Cardiac muscle cell (in vitro differentiated cells and primary cell): ENCODE measurements at regions not wholly inside any gene's neighbourhood (a gene's known extent, or its start where the extent isn't known, plus 50 kb on each side); places are given as distances from the start of the nearest gene placed in this dataset.
A peak's percentile ranks its signal among the peaks of the same experiment; 100 is the strongest.
"Not testable (repeated sequence)": the region's sequence is repeated elsewhere in the genome, so short reads cannot be mapped to it uniquely, and the experiment has no call there.

Experiments
- DNase-seq, 2 donors: peaks; one replicate each; pipeline versions ENCODE4 v3.0.0 to v3.0.0-alpha.2; 2010 to 2017; ENCODE audit warnings: low read depth in 1 of 2, low spot score in 1 of 2
- H3K27ac ChIP-seq: fragments of 200-600 bp; sonication (generic); 2 replicates; pipeline ENCODE4 v1.5.1; 2016
- H3K27me3 ChIP-seq: fragments of 200-600 bp; sonication (generic); 2 replicates; pipeline ENCODE4 v1.6.0; 2016; ENCODE audit warnings: control low read depth
- H3K36me3 ChIP-seq: fragments of 200-600 bp; sonication (generic); 2 replicates; pipeline ENCODE4 v1.5.1; 2016; ENCODE audit warnings: control low read depth
- H3K4me1 ChIP-seq: fragments of 200-600 bp; sonication (generic); 2 replicates; pipeline ENCODE4 v1.8.1; 2017; ENCODE audit warnings: low read depth, mild to moderate bottlenecking, mixed run types
- H3K4me3 ChIP-seq: fragments of 200-600 bp; sonication (generic); 2 replicates; pipeline ENCODE4 v1.5.1; 2016; ENCODE audit warnings: mild to moderate bottlenecking
- H3K9me3 ChIP-seq: fragments of 200-600 bp; sonication (generic); 2 replicates; pipeline ENCODE4 v1.5.1; 2017; ENCODE audit warnings: low read depth, mild to moderate bottlenecking, control low read depth
- TF ChIP-seq, protein P1 (sequence below): IDR thresholded peaks from 2 replicates; pipeline ENCODE4 v1.5.1; 2012; ENCODE audit warnings: low read depth, mild to moderate bottlenecking, low read length

- no peaks in the 10 kb centered on the region for H3K27me3 ChIP-seq
- TF ChIP-seq, protein P1, sequence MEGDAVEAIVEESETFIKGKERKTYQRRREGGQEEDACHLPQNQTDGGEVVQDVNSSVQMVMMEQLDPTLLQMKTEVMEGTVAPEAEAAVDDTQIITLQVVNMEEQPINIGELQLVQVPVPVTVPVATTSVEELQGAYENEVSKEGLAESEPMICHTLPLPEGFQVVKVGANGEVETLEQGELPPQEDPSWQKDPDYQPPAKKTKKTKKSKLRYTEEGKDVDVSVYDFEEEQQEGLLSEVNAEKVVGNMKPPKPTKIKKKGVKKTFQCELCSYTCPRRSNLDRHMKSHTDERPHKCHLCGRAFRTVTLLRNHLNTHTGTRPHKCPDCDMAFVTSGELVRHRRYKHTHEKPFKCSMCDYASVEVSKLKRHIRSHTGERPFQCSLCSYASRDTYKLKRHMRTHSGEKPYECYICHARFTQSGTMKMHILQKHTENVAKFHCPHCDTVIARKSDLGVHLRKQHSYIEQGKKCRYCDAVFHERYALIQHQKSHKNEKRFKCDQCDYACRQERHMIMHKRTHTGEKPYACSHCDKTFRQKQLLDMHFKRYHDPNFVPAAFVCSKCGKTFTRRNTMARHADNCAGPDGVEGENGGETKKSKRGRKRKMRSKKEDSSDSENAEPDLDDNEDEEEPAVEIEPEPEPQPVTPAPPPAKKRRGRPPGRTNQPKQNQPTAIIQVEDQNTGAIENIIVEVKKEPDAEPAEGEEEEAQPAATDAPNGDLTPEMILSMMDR: no peak
- H3K36me3 ChIP-seq: no peaks in the 10 kb centered on the region
- H3K4me3 ChIP-seq: no peak overlapping the region
- H3K27ac ChIP-seq: no peak overlapping the region
- H3K9me3 ChIP-seq: no peaks in the 10 kb centered on the region
- no peak for DNase-seq
- no peaks in the 10 kb centered on the region for H3K4me1 ChIP-seq
These were observed 54.3 kb upstream of the ZNF469 start for GRCh38 chr16:88328313-88328980.

DNA sequence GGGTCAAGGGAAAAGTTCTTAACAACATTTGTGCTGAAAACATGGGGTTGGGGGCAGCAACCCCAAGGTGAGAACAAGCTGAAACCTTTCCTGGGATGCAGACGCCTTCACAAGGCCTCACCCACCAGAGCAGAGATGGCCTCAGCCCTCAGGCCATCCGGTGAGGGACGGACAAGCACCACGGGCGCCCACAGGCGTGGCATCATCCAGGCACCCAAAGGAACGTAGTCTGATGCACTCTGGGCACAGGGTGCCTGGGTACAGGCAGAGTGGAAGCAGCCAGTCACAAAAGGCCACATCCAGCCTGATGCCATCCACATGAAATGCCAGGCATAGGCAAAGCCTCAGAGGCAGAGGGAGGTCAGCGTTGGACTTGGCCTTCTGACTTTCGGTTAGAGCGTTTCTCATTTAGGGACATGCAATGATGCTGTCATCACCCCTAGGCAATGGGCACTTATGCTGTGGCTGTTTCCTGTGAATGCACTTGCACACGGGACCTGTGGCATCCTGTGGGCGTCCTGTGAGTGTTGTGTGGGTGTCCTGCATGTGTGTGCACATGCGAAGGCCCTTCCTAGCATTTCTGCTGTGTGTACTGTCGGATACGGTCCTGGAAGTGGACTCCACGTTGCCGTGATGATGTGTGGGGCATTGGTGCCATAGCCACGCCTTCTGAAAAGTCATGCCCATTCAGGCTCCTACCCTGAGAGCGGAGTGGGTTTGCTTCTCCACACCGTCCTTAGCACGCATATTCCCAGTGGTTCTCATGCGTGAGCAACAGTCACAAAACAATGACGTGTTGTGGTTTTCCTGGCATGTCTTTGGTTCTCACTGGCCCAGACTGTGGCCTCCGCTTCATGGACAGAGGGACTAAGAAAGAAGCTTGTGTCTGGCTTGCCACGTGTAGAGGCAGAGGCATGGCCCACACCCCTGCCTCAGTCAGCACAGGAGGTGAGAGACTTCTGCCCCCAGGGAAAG lies 52.7 kb upstream of the ZNF469 start:
- H3K27me3 ChIP-seq: no peaks in the 10 kb centered on the region
- H3K36me3 ChIP-seq: no peaks in the 10 kb centered on the region
- no peaks in the 10 kb centered on the region for H3K9me3 ChIP-seq
- DNase-seq: no peak
- no peak overlapping the region for H3K27ac ChIP-seq
- H3K4me3 ChIP-seq: no peak overlapping the region
- no peaks in the 10 kb centered on the region for H3K4me1 ChIP-seq
- TF ChIP-seq, protein P1: no peak

DNA sequence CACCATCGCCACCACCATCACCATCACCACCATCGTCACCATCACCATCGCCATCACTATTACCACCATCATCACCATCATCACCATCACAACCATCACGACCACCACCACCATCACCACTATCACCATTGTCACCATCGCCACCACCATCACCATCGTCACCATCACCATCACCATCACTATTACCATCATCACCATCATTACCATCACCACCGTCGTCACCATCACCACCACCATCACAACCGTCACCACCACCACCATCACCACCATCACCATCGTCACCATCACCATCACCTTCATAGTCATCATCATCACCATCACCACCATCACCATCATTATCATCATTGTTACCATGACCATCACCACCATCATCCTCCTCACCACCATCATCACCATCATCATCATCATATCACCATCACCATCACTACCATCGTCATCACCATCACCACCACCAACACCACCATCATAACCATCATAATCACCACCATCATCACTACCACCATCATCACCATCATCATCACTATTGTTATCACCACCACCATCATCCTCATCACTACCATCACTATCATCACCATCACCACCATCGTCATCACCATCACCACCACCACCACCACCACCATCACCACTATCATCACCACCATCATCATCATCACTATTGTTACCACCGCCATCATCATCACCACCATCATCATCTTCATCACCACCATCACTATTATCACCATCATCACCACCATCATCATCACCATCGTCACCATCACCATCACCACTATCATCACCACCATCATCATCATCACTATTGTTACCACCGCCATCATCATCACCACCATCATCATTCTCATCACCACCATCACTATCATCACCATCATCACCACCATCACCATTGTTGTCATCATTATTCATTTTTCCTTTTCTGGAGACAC lies 51.5 kb upstream of the ZNF469 start:
- Histone ChIP-seq H3K4me1 (no peaks in the 10 kb centered on the region), H3K9me3 (no peaks in the 10 kb centered on the region), H3K27ac (no peak overlapping the region), H3K4me3 (no peak overlapping the region), H3K27me3 (no peaks in the 10 kb centered on the region), H3K36me3 (no peaks in the 10 kb centered on the region)
- DNase-seq: no peak
- TF ChIP-seq, protein P1: no peak

- H3K27ac ChIP-seq: no peak overlapping the region
- TF ChIP-seq, protein P1: no peak
- no peak overlapping the region for H3K4me3 ChIP-seq
- peak in 1 of 2 donors; percentile 99 for DNase-seq
- no peaks in the 10 kb centered on the region for H3K27me3 ChIP-seq
- H3K36me3 ChIP-seq: no peaks in the 10 kb centered on the region
- no peaks in the 10 kb centered on the region for H3K9me3 ChIP-seq
- no peaks in the 10 kb centered on the region for H3K4me1 ChIP-seq
These were observed 50.5 kb upstream of the ZNF469 start for GRCh38 chr16:88331989-88332920.

GRCh38 chr16:88332921-88333825 lies 49.6 kb upstream of the ZNF469 start:
- H3K27me3 ChIP-seq, H3K4me3 ChIP-seq, H3K36me3 ChIP-seq, H3K9me3 ChIP-seq, H3K27ac ChIP-seq, H3K4me1 ChIP-seq: not testable (repeated sequence)
- peak in 1 of 2 donors; percentile 68 for DNase-seq
